WERI-Rb-1 (cell line): ENCODE measurements at regions not wholly inside any gene's neighbourhood (a gene's known extent, or its start where the extent isn't known, plus 50 kb on each side); places are given as distances from the start of the nearest gene placed in this dataset.

Experiments used
- DNase-seq: peaks from one replicate; pipeline ENCODE4 v3.0.0-alpha.2; 2020
- H3K27ac ChIP-seq: fragments of 250-450 bp; sonication (Bioruptor Pico); 2 replicates; pipeline ENCODE4 v1.5.1; 2020; ENCODE audit warnings: mild to moderate bottlenecking, moderate library complexity
- H3K27me3 ChIP-seq: fragments of 250-450 bp; sonication (Bioruptor Pico); 2 replicates; pipeline ENCODE4 v1.5.1; 2021; ENCODE audit warnings: mild to moderate bottlenecking, low read depth, moderate library complexity; ENCODE audit not compliant: insufficient read depth, severe bottlenecking
- H3K36me3 ChIP-seq: fragments of 250-450 bp; sonication (Bioruptor Pico); 2 replicates; pipeline ENCODE4 v1.5.1; 2020; ENCODE audit warnings: mild to moderate bottlenecking, moderate library complexity
- H3K4me3 ChIP-seq: 2 replicates; pipeline ENCODE4 v1.5.1; 2011; ENCODE audit warnings: low read depth, mild to moderate bottlenecking, control low read depth, low read length
- H3K9me3 ChIP-seq: fragments of 250-450 bp; sonication (Bioruptor Pico); 2 replicates; pipeline ENCODE4 v1.5.1; 2021; ENCODE audit warnings: mild to moderate bottlenecking, moderate library complexity; ENCODE audit not compliant: severe bottlenecking
- TF ChIP-seq, protein P1 (sequence below): IDR thresholded peaks from 2 replicates; pipeline ENCODE4 v1.5.1; 2011; ENCODE audit warnings: low read depth, mild to moderate bottlenecking, control low read depth, inconsistent platforms, low read length

DNA sequence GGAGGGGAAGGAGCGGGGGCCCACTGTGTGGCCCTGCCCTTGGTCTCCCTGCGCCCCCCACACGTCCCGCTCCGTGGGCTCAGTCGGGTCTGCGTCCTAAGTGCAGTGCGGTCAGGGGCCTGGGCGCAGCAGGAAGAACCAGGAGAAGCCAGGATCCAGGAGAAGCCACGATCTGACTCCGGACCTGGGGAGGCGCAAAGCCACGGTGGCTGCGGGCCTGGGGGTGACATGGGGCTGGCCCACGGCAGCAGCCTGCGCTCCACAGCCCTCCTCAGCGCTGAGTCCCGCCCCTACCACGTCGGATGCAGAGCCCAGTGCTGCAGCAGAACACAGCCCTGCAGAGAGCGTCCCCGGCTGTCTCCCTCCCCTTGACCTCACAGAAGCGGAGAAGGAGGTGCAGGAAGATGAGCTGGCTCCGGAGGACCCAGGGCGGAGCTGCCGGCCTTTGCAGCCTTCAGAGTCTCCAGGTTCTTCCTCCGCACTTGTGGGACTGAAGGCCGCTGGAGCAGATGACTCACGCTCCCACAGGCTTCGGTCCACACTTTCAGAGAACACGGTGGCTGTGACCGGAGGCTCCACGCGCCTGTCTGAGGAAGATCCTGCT is 589.2 kb upstream of the SALL3 start:
- no peak overlapping the region for H3K27ac ChIP-seq
- TF ChIP-seq, protein P1, sequence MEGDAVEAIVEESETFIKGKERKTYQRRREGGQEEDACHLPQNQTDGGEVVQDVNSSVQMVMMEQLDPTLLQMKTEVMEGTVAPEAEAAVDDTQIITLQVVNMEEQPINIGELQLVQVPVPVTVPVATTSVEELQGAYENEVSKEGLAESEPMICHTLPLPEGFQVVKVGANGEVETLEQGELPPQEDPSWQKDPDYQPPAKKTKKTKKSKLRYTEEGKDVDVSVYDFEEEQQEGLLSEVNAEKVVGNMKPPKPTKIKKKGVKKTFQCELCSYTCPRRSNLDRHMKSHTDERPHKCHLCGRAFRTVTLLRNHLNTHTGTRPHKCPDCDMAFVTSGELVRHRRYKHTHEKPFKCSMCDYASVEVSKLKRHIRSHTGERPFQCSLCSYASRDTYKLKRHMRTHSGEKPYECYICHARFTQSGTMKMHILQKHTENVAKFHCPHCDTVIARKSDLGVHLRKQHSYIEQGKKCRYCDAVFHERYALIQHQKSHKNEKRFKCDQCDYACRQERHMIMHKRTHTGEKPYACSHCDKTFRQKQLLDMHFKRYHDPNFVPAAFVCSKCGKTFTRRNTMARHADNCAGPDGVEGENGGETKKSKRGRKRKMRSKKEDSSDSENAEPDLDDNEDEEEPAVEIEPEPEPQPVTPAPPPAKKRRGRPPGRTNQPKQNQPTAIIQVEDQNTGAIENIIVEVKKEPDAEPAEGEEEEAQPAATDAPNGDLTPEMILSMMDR: no peak
- no peaks in the 10 kb centered on the region for H3K36me3 ChIP-seq
- H3K4me3 ChIP-seq: no peak overlapping the region
- peaks cover 14% of the 10 kb centered on the region for H3K9me3 ChIP-seq
- DNase-seq: no peak
- H3K27me3 ChIP-seq: no peaks in the 10 kb centered on the region

DNA sequence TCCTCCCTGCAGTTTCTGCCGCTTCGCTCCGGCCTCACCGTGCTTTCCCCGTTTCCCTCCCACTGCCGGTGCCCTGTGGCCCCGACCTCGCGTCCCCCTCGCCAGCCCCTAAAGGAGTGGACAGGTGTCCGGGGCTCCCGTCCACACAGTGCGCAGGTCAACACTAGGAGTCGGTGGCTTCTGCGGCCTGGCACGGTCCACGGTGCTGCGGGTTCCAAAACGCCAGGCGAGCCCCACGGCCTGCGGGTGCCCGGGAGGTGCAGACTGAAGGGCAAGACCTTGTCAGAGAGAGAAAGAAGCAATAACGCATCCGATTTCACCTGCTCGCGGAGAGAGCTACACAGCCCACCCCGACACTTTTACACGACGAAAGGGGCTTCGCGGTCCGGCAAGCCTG is 588.7 kb upstream of the SALL3 start:
- Histone ChIP-seq H3K36me3 (no peaks in the 10 kb centered on the region), H3K27ac (no peak overlapping the region), H3K4me3 (no peak overlapping the region), H3K27me3 (no peaks in the 10 kb centered on the region), H3K9me3 (peaks cover 10% of the 10 kb centered on the region)
- no peak for DNase-seq
- TF ChIP-seq, protein P1: no peak

DNA sequence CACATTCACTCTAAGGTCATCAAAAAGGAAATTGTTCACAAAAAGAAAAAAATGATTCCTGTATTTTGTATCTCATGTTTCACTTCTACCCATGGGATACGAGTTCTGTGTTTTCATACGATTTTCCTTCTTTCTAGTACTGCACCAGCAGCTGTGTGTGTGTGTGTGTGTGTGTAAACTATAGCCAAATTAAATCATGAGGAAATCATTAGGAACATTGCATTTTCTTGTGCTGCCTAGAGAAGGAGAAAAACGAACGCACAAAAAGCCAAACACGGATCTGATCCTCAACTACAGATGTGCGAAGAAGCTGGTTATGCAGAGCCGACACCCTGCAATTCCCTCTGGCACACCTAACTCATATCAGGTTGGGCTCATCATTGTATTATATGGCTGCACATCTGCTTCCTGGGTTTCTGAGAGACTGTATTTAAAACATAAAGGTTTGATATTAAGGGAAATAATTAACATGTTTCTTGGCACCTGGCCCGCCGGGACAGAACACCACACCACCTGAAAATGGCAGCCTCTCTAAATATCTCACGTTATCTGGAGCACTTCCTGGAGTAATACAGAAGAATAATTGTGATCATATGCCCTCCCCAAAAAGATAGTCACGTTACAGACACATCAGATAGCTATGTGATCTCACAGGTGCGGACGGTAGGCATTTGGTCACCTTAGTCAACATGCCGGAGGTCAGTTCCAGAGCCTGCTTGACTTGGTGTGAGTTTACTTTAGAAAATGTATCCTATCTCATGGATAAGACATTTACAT is 586.3 kb upstream of the SALL3 start:
- Histone ChIP-seq H3K9me3 (no peaks in the 10 kb centered on the region), H3K27ac (no peak overlapping the region), H3K27me3 (no peaks in the 10 kb centered on the region), H3K36me3 (no peaks in the 10 kb centered on the region), H3K4me3 (no peak overlapping the region)
- TF ChIP-seq, protein P1: no peak
- DNase-seq: no peak

DNA sequence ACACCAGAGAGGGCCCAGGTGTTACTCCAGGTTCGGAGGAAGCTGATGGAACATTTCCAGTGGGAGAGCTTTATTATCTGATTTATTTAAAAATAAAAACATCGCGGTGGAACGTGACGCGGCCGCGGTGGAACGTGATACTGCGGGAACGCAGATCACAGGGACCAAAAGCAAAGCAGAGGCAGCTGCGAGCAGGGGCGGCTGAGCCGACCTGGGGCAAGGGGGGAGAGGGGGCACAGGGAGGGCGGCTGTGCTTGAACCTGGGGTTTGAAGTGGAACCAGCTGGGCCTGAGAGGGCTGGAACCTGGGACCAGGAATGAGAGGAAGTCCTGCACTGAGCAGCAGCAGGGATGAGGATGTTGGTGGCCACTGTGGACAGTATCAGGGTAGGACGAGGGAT is 583.5 kb upstream of the SALL3 start:
- Histone ChIP-seq H3K9me3 (no peaks in the 10 kb centered on the region), H3K27me3 (no peaks in the 10 kb centered on the region), H3K4me3 (no peak overlapping the region), H3K27ac (no peak overlapping the region), H3K36me3 (no peaks in the 10 kb centered on the region)
- TF ChIP-seq, protein P1: no peak
- DNase-seq: no peak

DNA sequence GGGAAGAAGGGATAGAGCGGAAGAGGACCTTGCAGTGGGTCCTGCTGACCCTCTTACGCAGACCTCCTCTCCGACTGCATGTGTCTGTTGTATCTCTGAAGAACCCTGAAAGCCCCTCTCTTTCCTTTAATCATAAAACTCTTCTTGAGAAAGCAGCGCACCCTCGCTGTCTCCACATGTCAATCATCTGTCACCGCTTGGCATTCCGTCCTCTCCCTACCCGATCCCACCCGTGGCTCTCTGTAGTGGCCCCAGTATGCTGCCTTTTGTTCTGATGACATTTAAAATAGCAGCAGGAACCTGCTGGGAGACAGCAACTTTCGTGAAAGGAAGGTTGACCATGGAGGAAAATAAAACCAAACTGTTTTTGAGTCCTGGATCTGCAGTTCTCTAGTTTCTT is 582.9 kb upstream of the SALL3 start:
- TF ChIP-seq, protein P1: no peak
- DNase-seq: no peak
- Histone ChIP-seq H3K36me3 (no peaks in the 10 kb centered on the region), H3K4me3 (no peak overlapping the region), H3K27ac (no peak overlapping the region), H3K27me3 (no peaks in the 10 kb centered on the region), H3K9me3 (no peaks in the 10 kb centered on the region)
